ENCODE measurements at regions not wholly inside any gene's neighbourhood (a gene's known extent, or its start where the extent isn't known, plus 50 kb on each side); places are given as distances from the start of the nearest gene placed in this dataset.

DNA sequence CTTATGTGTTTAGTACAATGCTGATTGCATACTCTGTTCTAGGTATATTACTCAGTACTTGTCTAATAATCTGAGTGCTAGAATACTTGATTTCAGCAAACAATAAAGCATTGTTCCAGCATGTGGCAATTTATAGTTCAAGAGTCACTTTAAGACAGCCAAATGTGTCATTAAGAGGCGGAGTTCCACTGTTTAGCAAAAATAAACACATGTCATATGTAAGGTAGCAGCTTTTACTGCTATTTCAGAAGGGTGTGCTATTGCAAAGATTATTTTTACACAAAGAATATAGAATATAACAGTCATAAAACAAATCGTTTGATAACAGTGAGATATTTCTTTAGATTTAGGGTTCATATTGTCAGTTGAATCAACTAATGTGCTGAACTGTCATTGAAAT, 358.7 kb downstream of the TUSC7 start:
- Histone ChIP-seq H3K9me3 (ENCODE audit: control insufficient read depth, low read length) (no peaks in the 10 kb centered on the region), H3K36me3 (ENCODE audit: control insufficient read depth, insufficient read depth, low read length) (no peaks in the 10 kb centered on the region), H3K27ac (no peak overlapping the region), H3K79me2 (no peaks in the 10 kb centered on the region), H3K27me3 (ENCODE audit: control insufficient read depth, insufficient read depth, low read length) (no peaks in the 10 kb centered on the region), H3K4me1 (no peaks in the 10 kb centered on the region), H3K4me2 (ENCODE audit: low read length) (no peak overlapping the region), H2AFZ (no peak overlapping the region), H3K4me3 (ENCODE audit: low read depth, low read length) (no peak overlapping the region), H3K9ac (no peak overlapping the region)
- TF ChIP-seq, protein P1, sequence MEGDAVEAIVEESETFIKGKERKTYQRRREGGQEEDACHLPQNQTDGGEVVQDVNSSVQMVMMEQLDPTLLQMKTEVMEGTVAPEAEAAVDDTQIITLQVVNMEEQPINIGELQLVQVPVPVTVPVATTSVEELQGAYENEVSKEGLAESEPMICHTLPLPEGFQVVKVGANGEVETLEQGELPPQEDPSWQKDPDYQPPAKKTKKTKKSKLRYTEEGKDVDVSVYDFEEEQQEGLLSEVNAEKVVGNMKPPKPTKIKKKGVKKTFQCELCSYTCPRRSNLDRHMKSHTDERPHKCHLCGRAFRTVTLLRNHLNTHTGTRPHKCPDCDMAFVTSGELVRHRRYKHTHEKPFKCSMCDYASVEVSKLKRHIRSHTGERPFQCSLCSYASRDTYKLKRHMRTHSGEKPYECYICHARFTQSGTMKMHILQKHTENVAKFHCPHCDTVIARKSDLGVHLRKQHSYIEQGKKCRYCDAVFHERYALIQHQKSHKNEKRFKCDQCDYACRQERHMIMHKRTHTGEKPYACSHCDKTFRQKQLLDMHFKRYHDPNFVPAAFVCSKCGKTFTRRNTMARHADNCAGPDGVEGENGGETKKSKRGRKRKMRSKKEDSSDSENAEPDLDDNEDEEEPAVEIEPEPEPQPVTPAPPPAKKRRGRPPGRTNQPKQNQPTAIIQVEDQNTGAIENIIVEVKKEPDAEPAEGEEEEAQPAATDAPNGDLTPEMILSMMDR (IDR thresholded peaks at IDR 0.05): no peak

DNA sequence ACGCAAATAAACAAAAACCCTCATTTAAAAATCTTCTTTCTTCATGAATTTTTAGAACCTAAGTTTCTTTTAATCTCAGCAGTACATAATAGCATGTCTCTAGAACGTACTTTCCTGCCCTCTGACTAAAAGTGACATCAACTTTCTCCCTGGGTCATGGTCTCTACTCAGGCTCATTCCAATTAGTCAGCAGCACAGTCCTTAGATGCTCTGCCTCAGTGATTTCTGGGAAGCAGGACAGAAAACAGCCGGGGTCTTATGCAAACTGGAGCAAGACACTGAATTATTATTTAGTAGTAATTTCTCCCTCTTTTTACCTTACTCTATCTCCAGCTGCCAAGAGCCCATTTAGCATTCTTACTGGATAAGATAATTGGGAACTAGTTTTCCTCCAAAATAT, 365.2 kb downstream of the TUSC7 start:
- H3K9me3 ChIP-seq (ENCODE audit: control insufficient read depth, low read length): no peaks in the 10 kb centered on the region
- TF ChIP-seq, protein P1 (IDR thresholded peaks at IDR 0.05): no peak
- no peak overlapping the region for H2AFZ ChIP-seq
- no peaks in the 10 kb centered on the region for H3K79me2 ChIP-seq
- no peaks in the 10 kb centered on the region for H3K27me3 ChIP-seq (ENCODE audit: control insufficient read depth, insufficient read depth, low read length)
- H3K4me2 ChIP-seq (ENCODE audit: low read length): no peak overlapping the region
- no peak overlapping the region for H3K4me3 ChIP-seq (ENCODE audit: low read depth, low read length)
- no peak overlapping the region for H3K27ac ChIP-seq
- H3K36me3 ChIP-seq (ENCODE audit: control insufficient read depth, insufficient read depth, low read length): no peaks in the 10 kb centered on the region
- no peaks in the 10 kb centered on the region for H3K4me1 ChIP-seq
- H3K9ac ChIP-seq: no peak overlapping the region

DNA sequence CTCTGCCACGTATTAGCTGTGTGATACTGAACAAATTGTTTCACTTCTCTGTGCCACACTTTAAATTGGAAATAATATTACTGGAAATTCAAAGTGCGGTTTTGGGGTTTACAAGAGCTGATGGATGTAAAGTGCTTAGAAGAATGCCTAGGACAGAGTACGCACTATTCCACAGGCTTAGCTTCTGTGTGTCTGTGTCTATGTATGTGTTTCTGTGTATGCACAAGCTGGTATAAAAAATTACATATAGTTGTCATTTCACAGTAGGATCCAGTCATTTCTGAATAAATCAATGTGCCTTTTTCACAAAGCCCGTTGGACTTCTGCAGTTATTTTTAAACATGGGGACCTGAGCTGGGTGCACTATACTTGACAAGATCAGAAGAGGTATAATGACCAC, 370.4 kb downstream of the TUSC7 start:
- H3K4me3 ChIP-seq (ENCODE audit: low read depth, low read length): no peak overlapping the region
- no peak overlapping the region for H2AFZ ChIP-seq
- no peaks in the 10 kb centered on the region for H3K27me3 ChIP-seq (ENCODE audit: control insufficient read depth, insufficient read depth, low read length)
- H3K79me2 ChIP-seq: no peaks in the 10 kb centered on the region
- no peak overlapping the region for H3K9ac ChIP-seq
- H3K9me3 ChIP-seq (ENCODE audit: control insufficient read depth, low read length): no peaks in the 10 kb centered on the region
- H3K4me1 ChIP-seq: no peaks in the 10 kb centered on the region
- no peak overlapping the region for H3K4me2 ChIP-seq (ENCODE audit: low read length)
- TF ChIP-seq, protein P1 (IDR thresholded peaks at IDR 0.05): no peak
- H3K36me3 ChIP-seq (ENCODE audit: control insufficient read depth, insufficient read depth, low read length): no peaks in the 10 kb centered on the region
- H3K27ac ChIP-seq: no peak overlapping the region

DNA sequence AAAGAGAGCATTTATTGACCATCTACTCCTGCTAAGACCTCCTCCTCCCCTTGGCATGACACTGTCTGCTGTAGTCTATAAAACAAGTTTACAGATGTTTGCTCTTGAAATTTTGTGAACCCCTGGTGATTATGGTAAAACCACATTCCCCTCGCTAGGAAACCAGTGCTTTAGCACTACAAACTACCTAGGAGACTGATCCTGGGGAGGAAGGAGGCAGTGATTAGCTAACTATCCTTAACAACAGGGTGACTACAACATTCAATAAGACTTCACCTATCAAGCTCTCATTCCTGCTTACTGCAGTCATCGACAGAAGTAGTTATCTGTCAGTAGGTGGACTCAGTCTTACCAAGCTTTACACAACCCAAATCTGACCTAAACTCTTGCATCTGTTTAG, 371.3 kb downstream of the TUSC7 start:
- Histone ChIP-seq H3K36me3 (ENCODE audit: control insufficient read depth, insufficient read depth, low read length) (no peaks in the 10 kb centered on the region), H3K4me1 (no peaks in the 10 kb centered on the region), H3K9me3 (ENCODE audit: control insufficient read depth, low read length) (no peaks in the 10 kb centered on the region), H3K27me3 (ENCODE audit: control insufficient read depth, insufficient read depth, low read length) (no peaks in the 10 kb centered on the region), H3K4me2 (ENCODE audit: low read length) (no peak overlapping the region), H3K79me2 (no peaks in the 10 kb centered on the region), H3K4me3 (ENCODE audit: low read depth, low read length) (no peak overlapping the region), H3K9ac (no peak overlapping the region), H2AFZ (no peak overlapping the region), H3K27ac (no peak overlapping the region)
- TF ChIP-seq, protein P1 (IDR thresholded peaks at IDR 0.05): no peak

DNA sequence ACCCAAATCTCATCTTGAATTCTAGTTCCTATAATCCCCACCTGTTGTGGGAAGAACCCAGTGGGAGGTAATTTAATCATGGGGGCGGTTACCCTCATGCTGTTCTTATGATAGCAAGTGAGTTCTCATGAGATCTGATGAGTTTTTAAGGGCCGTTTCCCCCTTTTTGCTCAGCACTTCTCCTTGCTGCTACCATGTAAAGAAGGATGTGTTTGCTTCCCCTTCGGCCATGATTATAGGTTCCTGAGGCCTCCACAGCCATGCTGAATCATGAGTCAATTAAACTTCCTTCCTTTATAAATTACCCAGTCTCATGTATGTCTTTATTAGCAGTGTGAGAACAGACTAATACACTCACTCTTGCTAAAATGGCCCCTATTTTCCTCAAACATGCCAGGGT, 374.7 kb downstream of the TUSC7 start:
- no peaks in the 10 kb centered on the region for H3K27me3 ChIP-seq (ENCODE audit: control insufficient read depth, insufficient read depth, low read length)

More for the DNA sequence above, 374.7 kb downstream of the TUSC7 start:
- no peak overlapping the region for H3K4me3 ChIP-seq (ENCODE audit: low read depth, low read length)
- no peak overlapping the region for H3K27ac ChIP-seq
- no peaks in the 10 kb centered on the region for H3K79me2 ChIP-seq
- no peaks in the 10 kb centered on the region for H3K36me3 ChIP-seq (ENCODE audit: control insufficient read depth, insufficient read depth, low read length)
- H3K4me1 ChIP-seq: no peaks in the 10 kb centered on the region
- H3K9ac ChIP-seq: no peak overlapping the region
- TF ChIP-seq, protein P1 (IDR thresholded peaks at IDR 0.05): no peak
- no peak overlapping the region for H3K4me2 ChIP-seq (ENCODE audit: low read length)
- no peaks in the 10 kb centered on the region for H3K9me3 ChIP-seq (ENCODE audit: control insufficient read depth, low read length)
- H2AFZ ChIP-seq: no peak overlapping the region

Measured in parathyroid adenoma (tissue), 2 donors.